AG04449 (cell line): ENCODE measurements at regions not wholly inside any gene's neighbourhood (a gene's known extent, or its start where the extent isn't known, plus 50 kb on each side); places are given as distances from the start of the nearest gene placed in this dataset.

Source experiments
- CTCF ChIA-PET: fragments of 350-600 bp; formaldehyde crosslinking; extraction: SDS; loops from one replicate; lab custom pipeline; 2021; ENCODE audit warnings: antibody characterized with exemption; lab: Yijun Ruan, JAX
- POLR2A ChIA-PET: fragments of 400-600, 350-600 bp; formaldehyde crosslinking; extraction: SDS; loops from one replicate; lab custom pipeline; 2020; ENCODE audit warnings: antibody characterized with exemption, inconsistent platforms; lab: Yijun Ruan, JAX
- DNase-seq: peaks from one replicate; pipeline ENCODE4 v3.0.0-alpha.2; 2010; ENCODE audit warnings: low read depth, low spot score
- H3K4me3 ChIP-seq: 2 replicates; pipeline ENCODE4 v1.5.1; 2011; ENCODE audit warnings: low read depth, mild to moderate bottlenecking, control low read depth, low read length
- CTCF ChIP-seq: IDR thresholded peaks from one replicate; pipeline ENCODE4 v1.5.1; 2011; ENCODE audit warnings: mild to moderate bottlenecking, moderate library complexity, low read length, control low read depth, inconsistent platforms; ENCODE audit not compliant: insufficient read depth; ENCODE audit errors: missing control alignments

- POLR2A ChIA-PET, result no interaction called here
- no peak for TF ChIP-seq CTCF
- H3K4me3 ChIP-seq, result no peak overlapping the region
- CTCF ChIA-PET, result no interaction called here
- DNase-seq, result no peak
Observed at GRCh38 chr12:74732164-74732784, 194.6 kb downstream of the ATXN7L3B start.

- POLR2A ChIA-PET, result no interaction called here
- CTCF ChIA-PET, result no interaction called here
- DNase-seq, result no peak
- TF ChIP-seq CTCF, result no peak
- no peak overlapping the region for H3K4me3 ChIP-seq
Observed at GRCh38 chr12:74732826-74733225, 195.2 kb downstream of the ATXN7L3B start.

GRCh38 chr12:74741112-74741511 is 203.5 kb downstream of the ATXN7L3B start:
- TF ChIP-seq CTCF, result no peak
- ChIA-PET CTCF (no interaction called here), POLR2A (no interaction called here)

GRCh38 chr12:74747305-74747704 is 209.7 kb downstream of the ATXN7L3B start:
- ChIA-PET POLR2A (no interaction called here), CTCF (interaction anchor here (1.3 kb wide), 1 partner anchor 575 kb away, joined by 3 read pairs; no protein-coding TSS in a partner anchor)
- DNase-seq, result peak; percentile 12
- no peak overlapping the region for H3K4me3 ChIP-seq
- peak; percentile 11 for TF ChIP-seq CTCF

More at GRCh38 chr12:74741112-74741511, 203.5 kb downstream of the ATXN7L3B start:
- no peak for DNase-seq
- H3K4me3 ChIP-seq, result no peak overlapping the region

GRCh38 chr12:74751441-74751840 is 213.8 kb downstream of the ATXN7L3B start:
- H3K4me3 ChIP-seq, result no peak overlapping the region

GRCh38 chr12:74752215-74752614 is 214.6 kb downstream of the ATXN7L3B start:
- POLR2A ChIA-PET, result no interaction called here
- TF ChIP-seq CTCF, result no peak
- DNase-seq, result no peak

More at GRCh38 chr12:74751441-74751840, 213.8 kb downstream of the ATXN7L3B start:
- no peak for DNase-seq
- no peak for TF ChIP-seq CTCF
- ChIA-PET POLR2A (no interaction called here), CTCF (interaction anchor here (0.8 to 1.1 kb wide), 2 partner anchors 15 to 538 kb away, joined by 3 to 4 read pairs; no protein-coding TSS in a partner anchor)

More at GRCh38 chr12:74752215-74752614, 214.6 kb downstream of the ATXN7L3B start:
- H3K4me3 ChIP-seq, result no peak overlapping the region
- CTCF ChIA-PET, result interaction anchor here (1.1 kb wide), 1 partner anchor 15 kb away, joined by 4 read pairs; no protein-coding TSS in a partner anchor
